Smooth muscle cell (in vitro differentiated cells): ENCODE measurements at regions not wholly inside any gene's neighbourhood (a gene's known extent, or its start where the extent isn't known, plus 50 kb on each side); places are given as distances from the start of the nearest gene placed in this dataset.
A peak's percentile ranks its signal among the peaks of the same experiment; 100 is the strongest.

Source experiments
- DNase-seq: peaks from one replicate; lab custom pipeline; 2025; ENCODE audit not compliant: unreplicated experiment; lab: John Stamatoyannopoulos, UW
- H2AFZ ChIP-seq: fragments of 200-600 bp; sonication (generic); 2 replicates; pipeline ENCODE4 v1.6.0; 2016; ENCODE audit warnings: antibody characterized with exemption, low read depth, mild to moderate bottlenecking
- H3F3A ChIP-seq: fragments of 200-600 bp; sonication (generic); 2 replicates; pipeline ENCODE4 v1.6.0; 2017; ENCODE audit warnings: antibody characterized with exemption, low read depth
- H3K27ac ChIP-seq: fragments of 200-600 bp; sonication (generic); 2 replicates; pipeline ENCODE4 v1.5.1; 2016; ENCODE audit warnings: low read depth, mild to moderate bottlenecking
- H3K27me3 ChIP-seq: fragments of 200-600 bp; sonication (generic); 2 replicates; pipeline ENCODE4 v1.6.1; 2016; ENCODE audit warnings: low read depth, mild to moderate bottlenecking
- H3K36me3 ChIP-seq: fragments of 200-600 bp; sonication (generic); 2 replicates; pipeline ENCODE4 v1.5.1; 2016; ENCODE audit warnings: low read depth
- H3K4me1 ChIP-seq: fragments of 200-600 bp; sonication (generic); 2 replicates; pipeline ENCODE4 v1.5.1; 2016; ENCODE audit warnings: low read depth
- H3K4me2 ChIP-seq: fragments of 200-600 bp; sonication (generic); 2 replicates; pipeline ENCODE4 v1.6.0; 2016; ENCODE audit warnings: mild to moderate bottlenecking
- H3K4me3 ChIP-seq: fragments of 200-600 bp; sonication (generic); 2 replicates; pipeline ENCODE4 v1.5.1; 2016; ENCODE audit warnings: mild to moderate bottlenecking
- H3K79me2 ChIP-seq: fragments of 200-600 bp; sonication (generic); 2 replicates; pipeline ENCODE4 v1.6.0; 2016; ENCODE audit warnings: low read depth, mild to moderate bottlenecking
- H3K9ac ChIP-seq: fragments of 200-600 bp; sonication (generic); 2 replicates; pipeline ENCODE4 v1.6.0; 2016; ENCODE audit warnings: low read depth
- H3K9me3 ChIP-seq: fragments of 200-600 bp; sonication (generic); replicated peaks from 2 replicates; pipeline ENCODE4 v1.5.1; 2016; ENCODE audit warnings: low read depth
- H4K20me1 ChIP-seq: fragments of 200-600 bp; sonication (generic); 2 replicates; pipeline ENCODE4 v1.6.0; 2016; ENCODE audit warnings: low read depth
- WGBS: methylation state at CpG from one replicate; pipeline ENCODE4 v1.1.7; 2016; ENCODE audit warnings: low lambda C conversion rate; 5-methylcytosine and 5-hydroxymethylcytosine counted together
- small RNA-seq: library from RNA; depleted of rRNA; stranded (forward); fragments of <200 nt; gene quantifications from one replicate; pipeline ENCODE3, GENCODE V24; 2014
- TF ChIP-seq, protein P1 (sequence below): fragments of 200-600 bp; sonication (generic); IDR thresholded peaks from 2 replicates; pipeline ENCODE4 v1.5.1; 2017; ENCODE audit warnings: borderline replicate concordance, mild to moderate bottlenecking, antibody characterized with exemption; ENCODE audit not compliant: insufficient read depth, poor library complexity, severe bottlenecking

DNA sequence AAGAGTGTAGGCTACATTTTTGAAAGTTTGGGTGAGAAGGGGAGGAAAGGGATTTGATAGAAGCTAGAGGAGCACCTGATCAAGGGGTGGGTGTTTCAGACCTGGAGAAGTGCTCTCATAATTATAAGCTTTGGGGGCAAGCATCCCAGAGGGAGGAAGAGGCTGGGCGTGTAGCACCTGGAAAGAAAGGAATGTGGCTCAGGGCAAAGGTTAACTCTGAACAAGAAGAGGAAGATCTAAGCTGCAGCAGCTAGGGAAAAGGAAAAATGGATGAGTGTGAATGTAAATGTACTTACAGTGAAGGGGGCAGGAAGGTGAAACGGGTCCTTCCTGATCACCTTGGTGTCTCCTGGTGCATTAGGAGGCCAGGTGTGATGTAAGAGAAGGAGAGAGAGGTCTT is 49.8 kb upstream of the ANKRD55 start:
- peak overlapping the region; percentile 10 for H3K4me2 ChIP-seq
- H2AFZ ChIP-seq, result no peak overlapping the region

More for the DNA sequence above, 49.8 kb upstream of the ANKRD55 start:
- Histone ChIP-seq H3K27me3 (no peaks in the 10 kb centered on the region), H3K79me2 (no peaks in the 10 kb centered on the region), H3K9ac (no peak overlapping the region), H3F3A (peaks cover 6% of the 10 kb centered on the region), H3K9me3 (no peaks in the 10 kb centered on the region), H3K27ac (peak overlapping the region; percentile 57), H3K36me3 (no peaks in the 10 kb centered on the region), H3K4me3 (no peak overlapping the region), H3K4me1 (peaks cover under 1% of the 10 kb centered on the region), H4K20me1 (no peaks in the 10 kb centered on the region)
- 88% methylated on average over 2 of the region's 2 CpGs for WGBS
- no peak for DNase-seq
- TF ChIP-seq, protein P1, sequence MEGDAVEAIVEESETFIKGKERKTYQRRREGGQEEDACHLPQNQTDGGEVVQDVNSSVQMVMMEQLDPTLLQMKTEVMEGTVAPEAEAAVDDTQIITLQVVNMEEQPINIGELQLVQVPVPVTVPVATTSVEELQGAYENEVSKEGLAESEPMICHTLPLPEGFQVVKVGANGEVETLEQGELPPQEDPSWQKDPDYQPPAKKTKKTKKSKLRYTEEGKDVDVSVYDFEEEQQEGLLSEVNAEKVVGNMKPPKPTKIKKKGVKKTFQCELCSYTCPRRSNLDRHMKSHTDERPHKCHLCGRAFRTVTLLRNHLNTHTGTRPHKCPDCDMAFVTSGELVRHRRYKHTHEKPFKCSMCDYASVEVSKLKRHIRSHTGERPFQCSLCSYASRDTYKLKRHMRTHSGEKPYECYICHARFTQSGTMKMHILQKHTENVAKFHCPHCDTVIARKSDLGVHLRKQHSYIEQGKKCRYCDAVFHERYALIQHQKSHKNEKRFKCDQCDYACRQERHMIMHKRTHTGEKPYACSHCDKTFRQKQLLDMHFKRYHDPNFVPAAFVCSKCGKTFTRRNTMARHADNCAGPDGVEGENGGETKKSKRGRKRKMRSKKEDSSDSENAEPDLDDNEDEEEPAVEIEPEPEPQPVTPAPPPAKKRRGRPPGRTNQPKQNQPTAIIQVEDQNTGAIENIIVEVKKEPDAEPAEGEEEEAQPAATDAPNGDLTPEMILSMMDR, result no peak

Small RNA genes in the stretch of these regions (small RNA-seq; reads per million reads assigned to genes)
- gene HMGN1P17 (0.24 reads per million), gene RNU6ATAC2P (0.18 reads per million)
